OCI-M1 (cell line): ENCODE measurements at regions not wholly inside any gene's neighbourhood (a gene's known extent, or its start where the extent isn't known, plus 50 kb on each side); places are given as distances from the start of the nearest gene placed in this dataset.

Experiments used
- DNase-seq: peaks from one replicate; lab custom pipeline; 2025; lab: John Stamatoyannopoulos, UW

- no peak for DNase-seq
Measured at GRCh38 chr2:164439885-164440284, 181.4 kb downstream of the GRB14 start.

GRCh38 chr2:164439235-164439634 is 182.0 kb downstream of the GRB14 start:
- no peak for DNase-seq

GRCh38 chr2:164438490-164439205 is 182.6 kb downstream of the GRB14 start:
- no peak for DNase-seq

GRCh38 chr2:164436131-164436530 is 185.2 kb downstream of the GRB14 start:
- DNase-seq, result no peak

GRCh38 chr2:164430166-164430783 is 191.0 kb downstream of the GRB14 start:
- DNase-seq, result peak; percentile 74

- no peak for DNase-seq
Measured at GRCh38 chr2:164429354-164429753, 191.9 kb downstream of the GRB14 start.

GRCh38 chr2:164427111-164427510 is 194.2 kb downstream of the GRB14 start:
- DNase-seq, result no peak

- DNase-seq, result no peak
Measured at GRCh38 chr2:164420787-164421186, 200.5 kb downstream of the GRB14 start.

GRCh38 chr2:164412831-164413230 is 208.5 kb downstream of the GRB14 start:
- DNase-seq, result no peak

- DNase-seq, result no peak
Measured at GRCh38 chr2:164389411-164389810, 231.9 kb downstream of the GRB14 start.

GRCh38 chr2:164388511-164388910 is 232.8 kb downstream of the GRB14 start:
- DNase-seq, result peak; percentile 27

- DNase-seq, result no peak
Measured at GRCh38 chr2:164386231-164386630, 235.1 kb downstream of the GRB14 start.

- no peak for DNase-seq
Measured at GRCh38 chr2:164384434-164384833, 236.8 kb downstream of the GRB14 start.

- no peak for DNase-seq
Measured at GRCh38 chr2:164371916-164372315, 249.4 kb downstream of the GRB14 start.

- no peak for DNase-seq
Measured at GRCh38 chr2:164369366-164369765, 251.9 kb downstream of the GRB14 start.

- no peak for DNase-seq
Measured at GRCh38 chr2:164368896-164369295, 252.4 kb downstream of the GRB14 start.

- DNase-seq, result no peak
Measured at GRCh38 chr2:164363646-164364045, 257.6 kb downstream of the GRB14 start.

- DNase-seq, result no peak
Measured at GRCh38 chr2:164351536-164351935, 269.7 kb downstream of the GRB14 start.

GRCh38 chr2:164335947-164336346 is 285.3 kb downstream of the GRB14 start:
- DNase-seq, result no peak

GRCh38 chr2:164335128-164335527 is 286.2 kb downstream of the GRB14 start:
- DNase-seq, result no peak

GRCh38 chr2:164328310-164328709 is 293.0 kb downstream of the GRB14 start:
- DNase-seq, result peak; percentile 39

GRCh38 chr2:164323978-164324377 is 297.3 kb downstream of the GRB14 start:
- DNase-seq, result no peak

GRCh38 chr2:164314148-164314547 is 307.1 kb downstream of the GRB14 start:
- DNase-seq, result peak; percentile 32

- DNase-seq, result no peak
Measured at GRCh38 chr2:164306872-164307271, 314.4 kb downstream of the GRB14 start.
